Skin of body (tissue), 1 donor: ENCODE measurements at regions not wholly inside any gene's neighbourhood (a gene's known extent, or its start where the extent isn't known, plus 50 kb on each side); places are given as distances from the start of the nearest gene placed in this dataset.
"Not testable (repeated sequence)": the region's sequence is repeated elsewhere in the genome, so short reads cannot be mapped to it uniquely, and the experiment has no call there.

ENCODE experiments used
- DNase-seq: peaks from one replicate; lab custom pipeline; 2025; lab: John Stamatoyannopoulos, UW

DNA sequence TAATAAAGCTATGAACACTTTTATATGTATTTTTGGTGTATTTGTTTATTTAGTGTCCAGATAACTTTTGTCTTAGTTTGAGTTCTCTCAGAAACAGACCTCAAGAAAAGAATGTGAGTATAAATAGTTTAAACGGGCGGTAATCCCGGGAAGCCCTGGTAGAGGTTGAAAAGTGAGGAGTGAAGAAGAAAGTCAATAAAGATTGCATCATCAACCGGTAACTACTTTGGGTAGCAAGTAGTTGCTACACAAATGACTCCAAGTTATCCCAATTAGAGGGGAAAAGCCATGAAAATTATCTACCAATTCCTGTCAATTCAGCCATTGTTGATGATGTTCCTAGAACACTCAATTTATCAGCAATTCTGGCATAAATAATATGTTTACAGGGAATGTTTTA lies 870.3 kb upstream of the RAG2 start:
- DNase-seq: no peak

DNA sequence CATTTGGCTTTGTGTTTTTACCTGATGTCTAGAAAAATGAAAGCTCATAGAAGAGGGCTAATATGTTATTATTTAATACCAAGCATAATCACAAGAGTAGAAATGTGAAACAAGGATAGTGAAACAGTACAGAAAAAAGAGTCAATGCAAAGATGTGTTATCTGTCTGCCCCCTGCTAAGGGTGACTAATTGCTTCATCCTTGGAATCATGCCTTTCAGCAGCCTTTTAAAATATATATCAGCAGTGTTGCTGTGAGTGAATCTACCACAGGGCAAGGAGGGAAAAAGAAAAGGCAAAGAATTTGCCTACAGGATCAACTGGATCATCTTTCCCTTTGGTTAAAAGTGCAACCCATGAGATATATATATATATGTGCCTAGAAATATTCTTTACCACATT lies 867.2 kb upstream of the RAG2 start:
- no peak for DNase-seq

DNA sequence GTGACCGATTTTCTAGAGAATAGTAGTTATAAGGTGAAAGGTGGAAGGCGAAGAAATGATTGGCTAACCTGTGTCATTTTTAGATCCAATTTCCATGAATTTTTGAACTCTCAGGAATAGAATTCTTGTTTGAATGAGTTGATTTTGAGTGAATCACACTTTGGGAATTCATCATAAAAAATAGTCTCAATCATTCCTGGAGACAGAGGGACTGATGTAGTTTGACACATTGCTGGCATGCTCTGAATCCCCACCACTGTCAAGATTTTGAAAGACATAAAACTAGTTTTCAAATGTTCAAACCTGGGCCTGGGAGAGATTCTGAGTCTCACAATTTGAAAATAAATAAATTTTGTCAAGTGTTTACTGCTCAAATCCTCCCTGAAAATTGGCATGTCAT lies 861.4 kb upstream of the RAG2 start:
- no peak for DNase-seq

DNA sequence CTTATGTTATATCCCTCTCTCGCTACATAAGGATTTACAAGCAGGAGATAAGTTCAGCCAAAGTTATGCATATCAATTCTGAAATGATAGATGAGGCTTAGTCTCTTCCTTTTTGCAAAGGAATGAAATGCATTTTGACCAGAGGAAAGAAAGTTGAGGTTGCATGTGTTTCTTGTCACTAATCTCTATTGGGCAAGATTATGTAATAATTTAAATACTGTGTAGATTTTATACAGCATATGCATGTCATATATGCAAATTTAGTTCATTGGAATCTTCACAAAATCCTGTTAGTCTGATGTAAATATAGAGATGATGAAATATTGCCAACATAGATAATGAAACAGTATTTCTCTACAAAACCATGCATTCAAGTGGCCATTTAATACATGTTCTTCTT lies 858.7 kb upstream of the RAG2 start:
- no peak for DNase-seq

DNA sequence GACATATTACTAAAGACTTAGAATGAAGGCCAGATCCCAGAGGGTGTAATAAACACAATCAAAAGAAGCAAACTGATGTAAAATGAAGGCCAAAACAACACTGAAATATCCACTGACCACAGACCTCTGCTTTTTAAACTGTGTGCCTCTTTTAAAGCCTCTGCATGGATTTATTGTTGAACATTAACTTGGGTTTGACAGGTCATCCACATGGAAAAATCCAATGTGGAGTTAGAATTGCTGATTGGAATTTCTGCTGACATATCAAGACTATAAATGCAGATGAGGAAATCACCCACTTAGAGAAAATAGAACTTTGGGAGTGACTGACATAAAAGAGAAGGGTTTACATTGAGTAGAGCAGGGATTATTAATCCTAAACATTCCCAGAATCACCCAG lies 853.9 kb upstream of the RAG2 start:
- no peak for DNase-seq

DNA sequence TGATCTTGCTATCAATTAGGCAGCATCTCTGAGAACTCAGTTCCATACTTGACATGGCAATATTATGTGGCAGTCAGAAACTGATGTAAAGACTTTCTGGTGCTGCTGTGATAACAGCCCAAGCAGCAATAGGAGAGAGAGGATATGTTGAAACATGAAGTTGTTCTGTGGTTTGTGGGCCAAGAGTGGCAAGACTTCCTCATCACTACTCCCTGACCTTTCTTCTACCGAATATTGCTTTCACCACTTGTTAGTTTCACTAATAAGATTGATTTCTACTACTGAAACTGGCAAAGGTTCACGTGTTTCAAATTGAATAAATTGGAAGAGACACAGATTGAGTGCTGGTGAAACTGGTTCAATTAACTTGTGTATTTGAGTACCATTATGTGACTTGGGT lies 852.6 kb upstream of the RAG2 start:
- DNase-seq: no peak

DNA sequence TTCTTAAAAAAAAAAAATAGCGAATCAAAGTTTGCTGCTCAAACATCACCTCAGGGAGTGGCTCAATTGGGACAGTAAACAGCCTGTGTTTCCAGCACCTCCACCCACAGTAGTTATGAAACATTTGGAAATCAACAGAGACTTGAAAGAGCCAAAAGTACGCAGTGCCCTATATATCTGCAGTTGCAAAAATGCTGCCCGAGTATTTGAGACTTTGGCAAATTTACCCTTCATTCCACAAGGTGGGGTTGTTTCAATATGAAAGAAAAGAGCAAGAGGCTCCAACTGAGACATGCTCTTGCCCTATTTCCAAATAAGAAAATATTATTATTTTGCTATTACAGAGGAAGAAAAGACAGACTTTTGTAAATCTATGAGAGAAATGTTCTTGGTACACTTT lies 851.1 kb upstream of the RAG2 start:
- DNase-seq: no peak

DNA sequence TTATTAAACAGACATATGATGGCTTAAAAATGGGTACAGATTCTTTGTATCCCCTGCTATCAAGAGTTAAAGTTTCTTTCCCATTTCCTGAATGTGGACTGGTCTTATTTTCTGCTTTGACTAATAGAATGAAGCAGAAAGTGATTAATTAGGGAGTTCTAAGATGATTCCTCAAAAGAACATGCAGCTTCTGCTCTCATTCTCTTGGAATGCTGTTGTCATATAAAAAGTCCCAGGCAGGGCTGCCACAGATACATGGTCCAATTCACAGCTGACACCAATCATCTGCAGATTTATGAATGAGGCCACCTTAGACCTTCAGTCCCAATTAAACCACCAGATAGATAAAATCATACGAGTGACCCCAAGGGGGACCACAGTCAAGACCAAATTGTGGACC lies 844.5 kb upstream of the RAG2 start:
- no peak for DNase-seq

DNA sequence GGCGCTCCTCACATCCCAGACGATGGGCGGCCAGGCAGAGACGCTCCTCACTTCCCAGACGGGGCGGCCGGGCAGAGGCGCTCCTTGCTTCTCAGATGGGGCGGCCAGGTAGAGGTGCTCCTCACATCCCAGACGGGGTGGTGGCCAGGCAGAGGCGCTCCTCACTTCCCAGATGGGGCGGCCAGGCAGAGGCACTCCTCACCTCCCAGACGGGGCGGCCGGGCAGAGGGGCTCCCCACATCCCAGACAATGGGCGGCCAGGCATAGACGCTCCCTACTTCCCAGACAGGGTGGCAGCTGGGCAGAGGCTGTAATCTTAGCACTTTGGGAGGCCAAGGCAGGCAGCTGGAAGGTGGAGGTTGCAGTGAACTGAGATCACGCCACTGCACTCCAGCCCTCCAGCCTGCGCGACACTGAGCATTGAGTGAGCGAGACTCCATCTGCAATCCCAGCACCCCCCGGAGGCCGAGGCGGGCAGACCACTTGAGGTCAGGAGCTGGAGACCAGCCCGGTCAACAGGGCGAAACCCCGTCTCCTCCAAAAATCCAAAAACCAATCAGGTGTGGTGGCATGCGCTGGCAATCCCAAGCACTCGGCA lies 833.7 kb upstream of the RAG2 start:
- not testable (repeated sequence) for DNase-seq

DNA sequence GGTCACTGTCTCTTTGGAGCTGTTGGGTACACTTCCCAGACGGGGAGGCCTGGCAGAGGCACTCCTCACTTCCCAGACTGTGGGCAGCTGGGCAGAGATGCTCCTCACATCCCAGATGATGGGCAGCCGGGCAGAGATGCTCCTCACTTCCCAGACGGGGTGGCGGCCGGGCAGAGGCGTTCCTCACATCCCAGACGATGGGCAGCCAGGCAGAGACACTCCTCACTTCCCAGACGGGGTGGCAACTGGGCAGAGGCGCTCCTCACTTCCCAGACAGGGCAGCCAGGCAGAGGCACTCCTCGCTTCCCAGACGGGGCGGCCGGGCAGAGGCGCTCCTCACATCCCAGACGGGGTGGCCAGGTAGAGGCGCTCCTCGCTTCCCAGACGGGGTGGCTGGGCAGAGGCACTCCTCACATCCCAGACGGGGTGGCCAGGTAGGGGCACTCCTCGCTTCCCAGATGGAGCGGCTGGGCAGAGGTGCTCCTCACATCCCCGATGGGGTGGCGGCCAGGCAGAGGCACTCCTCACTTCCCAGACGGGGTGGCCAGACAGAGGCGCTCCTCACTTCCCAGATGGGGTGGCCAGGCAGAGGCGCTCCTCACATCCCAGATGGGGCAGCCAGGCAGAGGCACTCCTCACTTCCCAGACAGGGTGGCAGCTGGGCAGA lies 833.1 kb upstream of the RAG2 start:
- DNase-seq: not testable (repeated sequence)

DNA sequence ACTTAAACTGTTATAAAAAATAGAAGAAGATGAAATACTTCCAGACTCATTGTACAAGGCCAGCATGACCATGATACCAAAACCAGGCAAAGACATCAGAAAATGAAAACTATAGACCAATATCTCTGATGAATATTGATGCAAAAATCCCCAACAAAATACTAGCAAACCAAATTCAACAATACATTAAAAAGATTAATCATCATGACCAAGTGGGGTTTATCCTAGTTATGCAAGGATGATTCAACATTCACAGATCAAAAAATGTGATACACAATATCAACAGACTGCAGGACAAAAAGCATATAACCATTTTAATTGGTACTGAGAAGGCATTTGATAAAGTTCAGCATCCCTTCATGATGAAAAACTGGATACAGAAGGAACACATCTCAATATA lies 824.5 kb upstream of the RAG2 start:
- DNase-seq: no peak

DNA sequence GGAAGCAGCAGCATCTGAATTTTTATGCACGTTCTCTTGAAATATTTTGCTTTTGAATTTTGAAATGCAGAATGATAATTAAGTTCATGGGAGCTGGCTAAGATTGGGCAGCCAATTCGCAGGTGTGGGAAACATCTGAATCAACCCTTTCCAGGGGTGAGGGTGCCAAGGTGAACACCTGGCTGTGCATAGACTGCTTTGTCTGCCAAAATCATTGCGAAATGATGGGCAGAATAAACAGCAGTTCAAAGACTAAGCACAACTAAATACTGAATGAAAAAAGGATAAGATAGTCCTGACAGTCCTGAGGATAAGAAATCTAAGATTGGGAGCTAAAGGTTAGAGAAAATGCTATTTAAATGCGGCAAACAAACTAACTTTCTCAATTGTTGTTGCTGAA lies 813.3 kb upstream of the RAG2 start:
- DNase-seq: no peak

DNA sequence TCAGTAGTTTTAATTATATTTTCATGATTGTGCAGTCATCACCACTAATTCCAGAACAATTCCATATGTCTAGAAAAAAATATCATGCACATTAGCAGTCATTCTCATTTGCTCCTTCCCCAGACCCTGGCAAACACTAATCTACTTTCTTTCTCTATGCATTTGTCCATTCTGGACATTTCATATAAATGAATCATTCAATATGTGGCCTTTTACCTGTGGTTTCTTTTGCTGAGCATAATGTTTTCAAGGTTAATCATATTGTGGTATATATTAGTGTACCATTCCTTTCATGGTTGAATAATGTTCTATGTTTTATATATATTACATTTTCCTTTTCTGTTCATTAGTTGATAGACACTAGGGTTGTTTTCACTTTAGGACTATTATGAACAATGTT lies 811.1 kb upstream of the RAG2 start:
- no peak for DNase-seq

DNA sequence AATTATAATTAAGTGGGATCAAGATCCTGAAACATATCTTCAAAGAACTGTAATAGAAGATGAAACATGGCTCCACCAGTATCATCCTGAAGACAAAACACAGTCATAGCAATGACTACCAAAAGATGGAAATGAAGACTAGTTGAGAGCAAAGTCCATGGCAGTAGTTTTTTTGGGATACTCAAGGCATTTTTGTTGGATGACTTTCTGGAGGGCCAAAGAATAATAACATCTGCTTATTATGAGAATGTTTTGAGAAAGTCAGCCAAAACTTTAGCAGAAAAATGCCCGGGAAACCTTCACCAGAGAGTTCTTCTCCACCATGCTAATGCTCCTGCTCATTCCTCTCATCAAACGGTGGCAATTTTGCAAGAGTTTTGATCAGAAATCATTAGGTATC lies 809.4 kb upstream of the RAG2 start:
- DNase-seq: no peak

DNA sequence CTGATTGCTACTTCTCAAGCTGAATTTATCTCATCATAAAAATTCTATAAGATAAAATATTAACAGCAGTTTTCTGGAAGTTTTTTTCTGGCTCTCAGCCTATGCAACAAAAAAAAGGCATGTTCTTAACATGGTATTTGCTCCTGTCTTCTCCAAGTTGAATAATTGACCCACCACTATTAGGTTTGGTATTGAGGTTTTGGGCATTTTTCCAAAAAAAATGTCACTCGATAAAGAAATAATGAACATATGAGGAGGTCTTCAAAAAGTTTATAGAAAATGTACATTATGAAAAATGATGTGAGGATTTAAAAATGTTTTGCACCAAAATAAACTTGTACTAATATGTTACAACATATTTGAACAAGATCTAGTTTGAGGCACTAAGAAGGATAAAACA lies 808.6 kb upstream of the RAG2 start:
- no peak for DNase-seq

DNA sequence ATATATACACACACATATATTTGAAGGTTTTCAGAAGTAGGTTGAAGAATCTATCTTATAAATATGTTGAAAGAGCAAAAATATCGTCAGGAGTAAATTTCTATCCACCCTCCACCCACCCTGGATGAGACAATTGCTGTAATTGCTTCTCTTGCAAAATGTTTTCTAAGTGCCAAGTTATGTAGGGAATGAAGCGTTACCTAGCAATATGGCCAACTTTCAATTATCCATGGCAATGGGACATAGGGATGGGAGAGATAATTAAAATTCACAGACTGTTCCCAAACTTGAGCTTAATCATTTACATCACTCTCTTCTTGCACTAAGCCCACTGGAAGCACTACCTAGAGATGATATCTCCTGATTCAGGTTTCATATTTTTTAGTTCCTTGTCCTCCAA lies 806.2 kb upstream of the RAG2 start:
- no peak for DNase-seq

DNA sequence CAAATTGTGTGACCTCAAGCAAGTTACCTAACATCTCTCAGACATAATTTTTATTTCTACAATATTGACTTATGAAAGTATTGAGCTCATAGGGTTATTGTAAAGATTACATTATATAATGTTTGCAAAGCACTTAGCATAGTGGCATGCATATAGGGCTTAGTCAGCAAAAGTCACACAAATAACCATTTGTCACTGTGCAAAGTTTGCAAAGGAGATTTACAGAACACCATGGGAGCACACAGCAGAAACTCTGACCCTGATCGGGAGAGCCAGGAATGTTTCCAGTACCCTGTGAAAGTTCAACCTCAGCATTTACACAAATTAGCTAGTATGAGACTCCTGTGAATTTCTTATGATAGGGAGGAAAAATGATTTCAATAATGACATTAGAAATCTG lies 804.6 kb upstream of the RAG2 start:
- DNase-seq: no peak

DNA sequence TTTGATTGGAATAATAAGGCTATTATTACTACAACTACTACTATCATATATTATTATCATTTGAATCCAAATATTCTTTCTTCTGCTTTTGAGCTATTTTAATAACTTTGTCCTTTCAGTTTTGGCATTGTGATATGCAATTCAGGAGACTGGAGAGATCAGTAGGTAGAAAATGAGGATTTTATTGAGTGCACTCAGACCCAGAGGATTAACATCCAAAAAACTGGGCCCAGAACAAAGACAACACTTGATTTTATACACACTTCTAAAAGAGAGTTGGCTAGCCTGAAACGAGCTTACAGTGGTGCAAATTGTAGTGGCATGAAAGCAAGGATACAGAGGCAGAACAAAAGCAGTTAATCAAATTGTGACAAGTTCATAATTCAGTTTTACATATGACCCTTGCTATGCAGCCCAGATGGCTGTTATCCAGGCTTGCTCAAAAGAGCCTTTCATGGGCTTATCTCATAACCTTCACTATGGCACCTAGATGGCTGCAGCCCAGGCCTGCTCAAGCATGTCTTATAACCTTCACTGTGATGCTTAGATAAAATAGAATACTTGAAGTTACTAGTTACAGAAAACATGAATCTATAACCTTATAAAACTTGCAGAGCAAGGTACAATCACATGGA lies 796.3 kb upstream of the RAG2 start:
- no peak for DNase-seq

DNA sequence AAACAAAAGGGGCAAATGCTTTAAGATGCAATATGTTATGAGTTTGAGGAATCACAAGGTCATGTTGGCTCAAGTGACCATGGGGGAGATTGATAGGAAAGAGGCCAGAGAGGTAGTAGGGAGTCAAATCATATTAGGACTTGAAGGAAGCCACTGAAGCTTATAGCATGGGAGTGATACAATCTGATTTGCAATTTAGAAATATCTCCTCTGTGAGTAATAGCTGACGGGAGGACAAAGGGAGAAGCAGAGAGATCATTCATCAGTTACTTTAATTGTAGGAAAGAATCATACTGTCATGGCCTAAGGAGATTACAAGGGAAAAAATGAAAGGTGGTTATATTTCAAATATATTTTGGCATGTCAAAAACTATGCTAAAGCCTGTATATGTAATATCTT lies 793.6 kb upstream of the RAG2 start:
- DNase-seq: no peak

DNA sequence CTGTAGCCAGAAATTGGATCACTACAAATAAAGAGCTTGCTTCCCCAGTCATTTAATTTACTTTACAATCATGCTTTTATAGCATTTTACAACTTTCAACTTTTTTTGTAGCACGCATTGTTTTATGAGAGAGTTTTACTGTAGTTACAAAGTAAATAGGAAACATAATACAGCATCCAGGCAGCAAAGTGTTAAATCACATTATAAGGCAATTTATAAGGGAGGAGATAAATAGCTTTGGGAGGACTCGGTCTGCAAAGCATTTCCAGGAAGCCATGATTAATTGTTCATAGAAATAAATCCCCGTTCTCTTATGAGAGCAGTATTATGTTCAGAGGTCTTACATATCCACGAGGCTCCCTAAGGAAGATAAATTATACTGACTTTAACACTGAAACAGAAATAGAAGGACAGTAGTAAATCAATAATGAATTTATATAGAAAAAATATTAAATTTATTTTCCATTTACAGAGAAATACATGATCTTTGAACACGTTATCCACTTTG lies 792.6 kb upstream of the RAG2 start:
- DNase-seq: no peak

DNA sequence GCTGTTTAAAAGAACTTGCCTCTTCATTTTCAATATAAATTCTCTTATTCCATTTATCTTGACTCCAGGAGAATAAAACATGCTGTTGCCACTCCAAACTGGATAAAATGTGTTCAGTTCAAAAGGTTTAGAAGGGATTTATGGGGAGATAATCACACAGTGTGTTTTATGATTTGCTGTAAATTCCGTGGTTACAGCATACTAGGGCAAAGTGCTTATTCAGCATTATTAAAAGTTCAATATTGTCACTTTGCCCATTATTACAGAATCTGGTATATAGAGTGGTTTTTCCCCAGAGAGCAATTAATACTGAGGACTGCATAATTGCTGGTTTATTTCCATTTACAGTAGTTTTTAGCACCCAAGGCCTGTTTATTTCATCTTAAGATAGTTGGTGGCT lies 780.9 kb upstream of the RAG2 start:
- no peak for DNase-seq

DNA sequence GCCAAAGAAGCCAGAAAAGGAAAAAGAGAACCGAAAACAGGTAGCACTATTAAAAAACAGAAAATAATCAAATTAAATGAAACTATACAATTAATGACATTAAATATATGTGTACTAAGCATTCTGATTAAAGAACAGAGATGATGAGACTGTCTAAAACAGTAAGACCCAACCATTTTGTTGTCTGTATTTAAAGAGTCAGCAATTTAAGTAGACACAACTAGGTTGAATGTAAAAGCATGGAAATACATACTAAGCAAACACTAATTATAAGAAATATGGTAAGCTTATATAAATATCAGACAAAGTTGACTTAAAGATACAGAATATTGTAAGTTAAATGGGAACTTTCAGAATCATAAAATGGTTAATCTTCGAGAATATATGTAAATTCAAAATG lies 774.6 kb upstream of the RAG2 start:
- DNase-seq: no peak

DNA sequence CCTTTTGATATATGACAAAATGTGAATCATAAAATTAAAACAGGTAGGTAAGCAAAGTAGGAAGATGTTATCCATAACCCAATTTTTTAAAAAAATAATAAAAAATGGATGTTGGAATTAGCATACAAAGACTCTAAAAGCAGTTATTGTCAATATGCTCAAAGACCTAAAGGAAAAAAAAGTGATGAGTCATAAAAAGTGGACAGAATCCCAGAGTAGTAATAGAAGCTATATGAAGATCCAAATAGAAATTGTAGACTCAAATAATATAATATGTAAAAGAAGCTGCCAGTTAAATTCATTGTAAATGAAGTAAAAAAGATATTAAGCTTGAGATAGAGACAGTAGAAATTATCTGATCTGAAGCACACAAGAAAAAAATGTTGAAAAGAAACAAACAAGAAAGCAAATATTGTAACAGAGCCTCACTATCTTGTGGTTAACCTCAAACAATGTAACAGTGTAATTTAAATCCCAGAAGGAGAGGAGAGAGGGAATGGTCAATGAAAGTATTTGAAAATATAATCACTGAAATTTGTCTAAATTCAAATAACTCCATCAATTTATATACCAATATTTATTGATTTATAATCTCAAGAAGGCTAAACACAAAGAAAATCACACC lies 773.4 kb upstream of the RAG2 start:
- no peak for DNase-seq
